ENCODE measurements at regions not wholly inside any gene's neighbourhood (a gene's known extent, or its start where the extent isn't known, plus 50 kb on each side); places are given as distances from the start of the nearest gene placed in this dataset.
"Not testable (repeated sequence)": the region's sequence is repeated elsewhere in the genome, so short reads cannot be mapped to it uniquely, and the experiment has no call there.

- no peak overlapping the region for H3K4me3 ChIP-seq (ENCODE audit: low read depth, low read length, poor library complexity, severe bottlenecking)
- no peaks in the 10 kb centered on the region for H3K79me2 ChIP-seq (ENCODE audit: insufficient read depth, low read depth, low read length)
- H4K20me1 ChIP-seq (ENCODE audit: insufficient read depth, low read length), result no peaks in the 10 kb centered on the region
- no peak overlapping the region for H2AFZ ChIP-seq (ENCODE audit: low read length)
- H3K27ac ChIP-seq (ENCODE audit: low read depth, low read length, poor library complexity, severe bottlenecking), result no peak overlapping the region
- ChIA-PET CTCF (ENCODE audit: unreplicated experiment) (no interaction called here), POLR2A (no interaction called here)
- TF ChIP-seq CTCF (conservative IDR thresholded peaks at IDR 0.05; ENCODE audit: low read length) (no peak), EZH2phosphoT487 (IDR thresholded peaks at IDR 0.05; ENCODE audit: borderline replicate concordance, low read depth, low read length) (no peak)
- no peaks in the 10 kb centered on the region for H3K9me2 ChIP-seq (ENCODE audit: insufficient read depth, low read length)
- intact Hi-C loops (cut with micrococcal nuclease; ENCODE audit: unreplicated experiment), result no loop called here
- no peaks in the 10 kb centered on the region for H3K4me1 ChIP-seq (ENCODE audit: insufficient read depth, low read length, poor library complexity, severe bottlenecking)
- H3K4me2 ChIP-seq (ENCODE audit: low read length), result no peak overlapping the region
- H3K9me3 ChIP-seq (ENCODE audit: low read length), result no peaks in the 10 kb centered on the region
- H3K36me3 ChIP-seq (ENCODE audit: insufficient read depth, low read length), result no peaks in the 10 kb centered on the region
- BruUV-seq (replicated peaks), result no TSS peak
- no peak for DNase-seq (ENCODE audit: low spot score)
Observed at GRCh38 chr6:16882230-16882629, 121.0 kb upstream of the ATXN1 start.

- H3K9me3 ChIP-seq (ENCODE audit: low read length); CTCF ChIA-PET (ENCODE audit: unreplicated experiment); POLR2A ChIA-PET; DNase-seq (ENCODE audit: low spot score); H3K36me3 ChIP-seq (ENCODE audit: insufficient read depth, low read length); H3K4me1 ChIP-seq (ENCODE audit: insufficient read depth, low read length, poor library complexity, severe bottlenecking); H3K79me2 ChIP-seq (ENCODE audit: insufficient read depth, low read depth, low read length); H3K9me2 ChIP-seq (ENCODE audit: insufficient read depth, low read length); H4K20me1 ChIP-seq (ENCODE audit: insufficient read depth, low read length); H2AFZ ChIP-seq (ENCODE audit: low read length); intact Hi-C loops (cut with micrococcal nuclease; ENCODE audit: unreplicated experiment); H3K27ac ChIP-seq (ENCODE audit: low read depth, low read length, poor library complexity, severe bottlenecking); H3K4me3 ChIP-seq (ENCODE audit: low read depth, low read length, poor library complexity, severe bottlenecking); BruUV-seq (replicated peaks); H3K4me2 ChIP-seq (ENCODE audit: low read length): not testable (repeated sequence)
Observed at GRCh38 chr6:16876852-16877251, 115.6 kb upstream of the ATXN1 start.

- H3K4me1 ChIP-seq (ENCODE audit: insufficient read depth, low read length, poor library complexity, severe bottlenecking), result no peaks in the 10 kb centered on the region
- no peak overlapping the region for H3K27ac ChIP-seq (ENCODE audit: low read depth, low read length, poor library complexity, severe bottlenecking)
- H3K9me3 ChIP-seq (ENCODE audit: low read length), result no peaks in the 10 kb centered on the region
- no peak overlapping the region for H2AFZ ChIP-seq (ENCODE audit: low read length)
- H3K4me3 ChIP-seq (ENCODE audit: low read depth, low read length, poor library complexity, severe bottlenecking), result no peak overlapping the region
- intact Hi-C loops (cut with micrococcal nuclease; ENCODE audit: unreplicated experiment), result no loop called here
- H3K36me3 ChIP-seq (ENCODE audit: insufficient read depth, low read length), result no peaks in the 10 kb centered on the region
- ChIA-PET POLR2A (no interaction called here), CTCF (ENCODE audit: unreplicated experiment) (no interaction called here)
- BruUV-seq (replicated peaks), result no TSS peak
- no peak overlapping the region for H3K4me2 ChIP-seq (ENCODE audit: low read length)
- DNase-seq (ENCODE audit: low spot score), result no peak
- TF ChIP-seq CTCF (conservative IDR thresholded peaks at IDR 0.05; ENCODE audit: low read length), result no peak
- no peak for TF ChIP-seq EZH2phosphoT487 (IDR thresholded peaks at IDR 0.05; ENCODE audit: borderline replicate concordance, low read depth, low read length)
- H4K20me1 ChIP-seq (ENCODE audit: insufficient read depth, low read length), result no peaks in the 10 kb centered on the region
- no peaks in the 10 kb centered on the region for H3K79me2 ChIP-seq (ENCODE audit: insufficient read depth, low read depth, low read length)
- H3K9me2 ChIP-seq (ENCODE audit: insufficient read depth, low read length), result no peaks in the 10 kb centered on the region
Observed at GRCh38 chr6:16876201-16876600, 114.9 kb upstream of the ATXN1 start.
